ENCODE measurements at regions not wholly inside any gene's neighbourhood (a gene's known extent, or its start where the extent isn't known, plus 50 kb on each side); places are given as distances from the start of the nearest gene placed in this dataset.
"Not testable (repeated sequence)": the region's sequence is repeated elsewhere in the genome, so short reads cannot be mapped to it uniquely, and the experiment has no call there.

- no peak for DNase-seq
Observed at GRCh38 chrX:63581906-63582305, 203.1 kb downstream of the ARHGEF9 start.

- no peak for DNase-seq
Observed at GRCh38 chrX:63581398-63581797, 203.6 kb downstream of the ARHGEF9 start.

GRCh38 chrX:63576533-63576932 is 208.5 kb downstream of the ARHGEF9 start:
- DNase-seq, result no peak

- not testable (repeated sequence) for DNase-seq
Observed at GRCh38 chrX:63575700-63576099, 209.3 kb downstream of the ARHGEF9 start.

- no peak for DNase-seq
Observed at GRCh38 chrX:63566856-63567255, 215.7 kb upstream of the SPIN4 start.

- DNase-seq, result no peak
Observed at GRCh38 chrX:63561425-63561824, 210.3 kb upstream of the SPIN4 start.

GRCh38 chrX:63560601-63561218 is 209.6 kb upstream of the SPIN4 start:
- DNase-seq, result peak; percentile 69

GRCh38 chrX:63551856-63552255 is 200.7 kb upstream of the SPIN4 start:
- no peak for DNase-seq

- DNase-seq, result no peak
Observed at GRCh38 chrX:63530654-63531053, 179.5 kb upstream of the SPIN4 start.

- DNase-seq, result no peak
Observed at GRCh38 chrX:63529961-63530360, 178.8 kb upstream of the SPIN4 start.

- DNase-seq, result no peak
Observed at GRCh38 chrX:63526863-63527262, 175.7 kb upstream of the SPIN4 start.

- DNase-seq, result no peak
Observed at GRCh38 chrX:63525491-63525890, 174.4 kb upstream of the SPIN4 start.

GRCh38 chrX:63519368-63519767 is 168.2 kb upstream of the SPIN4 start:
- not testable (repeated sequence) for DNase-seq

- no peak for DNase-seq
Observed at GRCh38 chrX:63514569-63515080, 163.5 kb upstream of the SPIN4 start.

GRCh38 chrX:63513825-63514568 is 162.9 kb upstream of the SPIN4 start:
- no peak for DNase-seq

- DNase-seq, result no peak
Observed at GRCh38 chrX:63511361-63511760, 160.2 kb upstream of the SPIN4 start.

- no peak for DNase-seq
Observed at GRCh38 chrX:63508668-63509067, 157.5 kb upstream of the SPIN4 start.

- DNase-seq, result no peak
Observed at GRCh38 chrX:63506320-63506719, 155.2 kb upstream of the SPIN4 start.

- no peak for DNase-seq
Observed at GRCh38 chrX:63503541-63503940, 152.4 kb upstream of the SPIN4 start.

GRCh38 chrX:63488546-63489373 is 137.6 kb upstream of the SPIN4 start:
- DNase-seq, result no peak

- no peak for DNase-seq
Observed at GRCh38 chrX:63475200-63475599, 124.1 kb upstream of the SPIN4 start.

- DNase-seq, result no peak
Observed at GRCh38 chrX:63471004-63471403, 119.9 kb upstream of the SPIN4 start.

GRCh38 chrX:63470506-63470905 is 119.4 kb upstream of the SPIN4 start:
- no peak for DNase-seq

- DNase-seq, result no peak
Observed at GRCh38 chrX:63466690-63467089, 115.6 kb upstream of the SPIN4 start.

Data from activated CD8-positive, alpha-beta memory T cell treated with anti-CD3 and anti-CD28 coated beads, Interleukin-2, amount 50 U/mL, for 48 hours (primary cell).